Stimulated activated naive CD8-positive, alpha-beta T cell treated with anti-CD3 and anti-CD28 coated beads, Interleukin-15, Interleukin-2, amounts not matched to agents 100 ng/mL and 50 ng/mL, for 24 hours (primary cell): ENCODE measurements at regions not wholly inside any gene's neighbourhood (a gene's known extent, or its start where the extent isn't known, plus 50 kb on each side); places are given as distances from the start of the nearest gene placed in this dataset.
A peak's percentile ranks its signal among the peaks of the same experiment; 100 is the strongest.

ENCODE experiments used
- H3K27ac Mint-ChIP-seq: one replicate; pipeline ENCODE4 v1.8.0; 2021; ENCODE audit warnings: mild to moderate bottlenecking, mixed read lengths
- H3K27me3 Mint-ChIP-seq: one replicate; pipeline ENCODE4 v1.8.0; 2021; ENCODE audit warnings: mixed read lengths
- H3K36me3 Mint-ChIP-seq: one replicate; pipeline ENCODE4 v1.8.0; 2021; ENCODE audit warnings: low read depth, mixed read lengths
- H3K4me1 Mint-ChIP-seq: one replicate; pipeline ENCODE4 v1.8.0; 2021; ENCODE audit warnings: low read depth, mixed read lengths
- H3K4me3 Mint-ChIP-seq: one replicate; pipeline ENCODE4 v1.8.0; 2021; ENCODE audit warnings: mild to moderate bottlenecking, mixed read lengths
- H3K9me3 Mint-ChIP-seq: one replicate; pipeline ENCODE4 v1.8.0; 2021; ENCODE audit warnings: mixed read lengths

- no peaks in the 10 kb centered on the region for H3K36me3 Mint-ChIP-seq
- H3K4me1 Mint-ChIP-seq, result peaks cover 57% of the 10 kb centered on the region
- no peak overlapping the region for H3K4me3 Mint-ChIP-seq
- H3K27me3 Mint-ChIP-seq, result no peaks in the 10 kb centered on the region
- H3K9me3 Mint-ChIP-seq, result peaks cover 5% of the 10 kb centered on the region
- peak overlapping the region; percentile 53 for H3K27ac Mint-ChIP-seq
These were observed 109.8 kb upstream of the RASGRP1 start for GRCh38 chr15:38674448-38674847.

- peaks cover 37% of the 10 kb centered on the region for H3K4me1 Mint-ChIP-seq
- no peak overlapping the region for H3K27ac Mint-ChIP-seq
- no peaks in the 10 kb centered on the region for H3K9me3 Mint-ChIP-seq
- H3K36me3 Mint-ChIP-seq, result no peaks in the 10 kb centered on the region
- no peak overlapping the region for H3K4me3 Mint-ChIP-seq
- no peaks in the 10 kb centered on the region for H3K27me3 Mint-ChIP-seq
These were observed 113.7 kb upstream of the RASGRP1 start for GRCh38 chr15:38678281-38678680.

DNA sequence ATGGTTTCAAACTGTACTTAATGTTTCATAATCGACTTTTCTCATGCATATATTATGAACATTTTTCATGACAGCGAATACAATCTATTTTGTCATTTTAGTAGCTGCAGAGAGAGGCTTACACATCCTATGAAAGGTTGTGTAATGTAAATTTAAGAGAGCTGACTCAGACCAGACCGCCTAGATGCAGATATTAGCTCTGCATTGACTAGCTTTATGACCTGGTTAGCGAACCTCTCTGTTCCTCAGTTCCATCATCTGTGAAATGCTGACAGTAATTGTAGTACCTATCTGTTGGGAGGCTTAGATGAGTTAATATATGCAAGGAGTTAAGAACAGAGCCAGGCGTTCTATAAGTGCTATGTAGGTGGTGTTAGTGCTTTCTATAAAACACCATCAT is 116.2 kb upstream of the RASGRP1 start:
- no peak overlapping the region for H3K4me3 Mint-ChIP-seq
- H3K36me3 Mint-ChIP-seq, result no peaks in the 10 kb centered on the region
- no peaks in the 10 kb centered on the region for H3K27me3 Mint-ChIP-seq
- peak overlapping the region; percentile 40 for H3K27ac Mint-ChIP-seq
- peaks cover 45% of the 10 kb centered on the region for H3K4me1 Mint-ChIP-seq
- no peaks in the 10 kb centered on the region for H3K9me3 Mint-ChIP-seq

- no peak overlapping the region for H3K4me3 Mint-ChIP-seq
These were observed 117.7 kb upstream of the RASGRP1 start for GRCh38 chr15:38682363-38682762.

DNA sequence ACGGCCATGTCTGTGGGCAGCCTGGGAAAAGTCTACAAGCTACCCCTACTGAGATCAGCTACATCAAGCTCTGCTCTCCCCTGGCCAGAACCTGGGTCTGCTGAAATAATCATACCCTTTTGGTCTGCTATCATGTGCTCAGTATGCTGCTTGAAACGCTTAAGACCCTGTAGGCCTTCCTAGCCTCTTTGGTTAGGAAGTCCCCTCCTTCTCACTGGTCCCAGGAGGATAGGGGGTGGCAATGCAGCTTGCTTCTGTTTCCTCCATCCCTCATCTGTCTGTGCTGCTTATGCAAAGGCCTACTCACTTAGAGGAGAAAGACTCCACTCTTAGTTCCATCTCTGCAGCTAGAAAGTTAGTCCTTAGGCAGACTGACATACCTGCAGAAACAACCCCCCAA is 118.2 kb upstream of the RASGRP1 start:
- H3K4me3 Mint-ChIP-seq, result no peak overlapping the region
- no peaks in the 10 kb centered on the region for H3K9me3 Mint-ChIP-seq
- H3K4me1 Mint-ChIP-seq, result peaks cover 64% of the 10 kb centered on the region
- peak overlapping the region; percentile 73 for H3K27ac Mint-ChIP-seq
- no peaks in the 10 kb centered on the region for H3K27me3 Mint-ChIP-seq
- H3K36me3 Mint-ChIP-seq, result no peaks in the 10 kb centered on the region

More at GRCh38 chr15:38682363-38682762, 117.7 kb upstream of the RASGRP1 start:
- Mint-ChIP-seq H3K9me3 (no peaks in the 10 kb centered on the region), H3K36me3 (no peaks in the 10 kb centered on the region), H3K27me3 (no peaks in the 10 kb centered on the region), H3K27ac (peak overlapping the region; percentile 73), H3K4me1 (peaks cover 60% of the 10 kb centered on the region)

DNA sequence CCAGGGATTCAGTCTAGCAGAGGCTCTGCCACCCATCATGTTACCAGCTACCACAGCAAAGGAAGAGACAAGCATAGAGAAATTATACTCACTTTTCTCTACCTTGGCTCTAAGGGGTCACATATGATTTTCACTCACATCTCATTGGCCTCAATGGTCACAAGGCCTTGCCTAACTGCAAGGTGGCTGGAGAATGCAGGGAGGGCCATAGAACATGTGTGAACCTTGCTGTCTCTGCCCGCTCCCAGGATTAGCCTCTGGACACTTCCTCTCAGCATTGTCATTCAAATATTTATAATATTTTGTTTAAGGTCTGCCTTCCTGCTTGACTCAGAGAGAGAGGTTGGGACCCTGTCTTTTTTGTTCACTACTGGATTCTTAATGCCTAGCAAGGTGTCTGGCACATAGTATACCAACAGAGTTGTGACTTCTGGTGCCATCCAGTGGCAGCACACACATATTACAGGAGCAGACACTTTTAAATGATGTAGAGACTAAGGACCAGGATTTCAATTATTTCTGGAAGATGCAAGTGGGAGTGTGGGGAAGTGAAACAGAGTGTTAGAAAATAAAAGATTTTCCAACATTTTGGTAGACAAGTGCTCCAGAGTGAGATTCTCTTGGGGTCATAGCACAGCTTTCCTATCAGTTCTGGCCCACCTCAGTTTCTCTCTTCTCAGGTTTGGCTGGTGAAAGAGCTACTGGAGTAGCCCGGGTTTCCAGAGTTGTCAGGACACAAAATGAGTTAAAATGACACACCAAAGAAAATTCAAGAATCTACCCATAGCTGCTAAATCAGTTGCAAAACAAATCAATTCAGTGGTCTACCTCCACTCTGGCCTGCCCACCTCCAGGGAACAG is 119.0 kb upstream of the RASGRP1 start:
- Mint-ChIP-seq H3K27me3 (no peaks in the 10 kb centered on the region), H3K27ac (peak overlapping the region; percentile 73), H3K36me3 (no peaks in the 10 kb centered on the region), H3K4me3 (no peak overlapping the region), H3K4me1 (peaks cover 72% of the 10 kb centered on the region), H3K9me3 (no peaks in the 10 kb centered on the region)

- no peak overlapping the region for H3K4me3 Mint-ChIP-seq
- no peaks in the 10 kb centered on the region for H3K36me3 Mint-ChIP-seq
- H3K4me1 Mint-ChIP-seq, result peaks cover 81% of the 10 kb centered on the region
- no peaks in the 10 kb centered on the region for H3K27me3 Mint-ChIP-seq
- no peaks in the 10 kb centered on the region for H3K9me3 Mint-ChIP-seq
- peak overlapping the region; percentile 73 for H3K27ac Mint-ChIP-seq
These were observed 119.9 kb upstream of the RASGRP1 start for GRCh38 chr15:38684440-38685010.

- H3K4me3 Mint-ChIP-seq, result peak overlapping the region; percentile 3
- peak overlapping the region; percentile 88 for H3K27ac Mint-ChIP-seq
These were observed 121.2 kb upstream of the RASGRP1 start for GRCh38 chr15:38685686-38686339.

GRCh38 chr15:38687340-38687739 is 122.7 kb upstream of the RASGRP1 start:
- Mint-ChIP-seq H3K4me3 (no peak overlapping the region), H3K9me3 (no peaks in the 10 kb centered on the region), H3K4me1 (peaks cover 98% of the 10 kb centered on the region), H3K36me3 (no peaks in the 10 kb centered on the region), H3K27me3 (no peaks in the 10 kb centered on the region), H3K27ac (peak overlapping the region; percentile 93)

More at GRCh38 chr15:38685686-38686339, 121.2 kb upstream of the RASGRP1 start:
- no peaks in the 10 kb centered on the region for H3K27me3 Mint-ChIP-seq
- H3K9me3 Mint-ChIP-seq, result no peaks in the 10 kb centered on the region
- H3K4me1 Mint-ChIP-seq, result peaks cover 89% of the 10 kb centered on the region
- H3K36me3 Mint-ChIP-seq, result no peaks in the 10 kb centered on the region

DNA sequence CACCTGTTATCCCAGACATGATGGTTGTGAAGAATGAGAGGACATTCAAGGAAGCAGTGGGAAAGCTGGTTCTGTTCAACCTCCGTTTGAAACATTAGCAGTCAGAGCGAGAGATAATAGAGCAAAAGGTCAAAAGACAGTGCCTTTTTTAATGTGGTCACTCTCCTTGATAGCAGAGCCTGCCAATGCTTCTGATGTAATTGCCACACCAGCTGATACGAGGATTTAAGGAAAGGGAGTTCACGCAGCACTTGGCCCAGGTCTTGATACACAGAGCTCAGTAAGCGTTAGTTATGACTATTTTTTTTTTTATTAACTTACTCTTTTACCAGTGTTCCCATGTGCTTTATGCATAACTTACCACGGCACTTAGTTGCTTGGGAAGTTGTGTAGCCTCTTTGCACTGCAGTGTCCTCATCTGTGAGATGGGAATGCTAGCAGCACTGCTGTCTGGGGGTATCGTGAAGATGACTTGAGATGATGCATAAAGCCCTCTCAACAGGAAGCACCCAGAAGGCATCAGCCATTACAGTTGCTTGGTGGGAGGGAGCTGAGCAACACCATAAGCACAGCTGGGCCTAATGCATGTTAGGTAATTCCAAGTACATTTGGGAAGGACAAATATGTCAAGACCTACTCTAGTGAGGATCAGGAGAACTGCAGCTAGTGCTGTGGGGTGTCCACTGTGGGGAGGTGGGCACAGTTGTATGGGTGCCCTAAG is 123.3 kb upstream of the RASGRP1 start:
- Mint-ChIP-seq H3K9me3 (no peaks in the 10 kb centered on the region), H3K27ac (peak overlapping the region; percentile 93), H3K36me3 (no peaks in the 10 kb centered on the region), H3K4me3 (peak overlapping the region; percentile 60), H3K27me3 (no peaks in the 10 kb centered on the region), H3K4me1 (peaks cover 92% of the 10 kb centered on the region)

GRCh38 chr15:38688761-38689160 is 124.1 kb upstream of the RASGRP1 start:
- Mint-ChIP-seq H3K4me1 (peaks cover 83% of the 10 kb centered on the region), H3K36me3 (no peaks in the 10 kb centered on the region), H3K27ac (peak overlapping the region; percentile 93), H3K4me3 (peak overlapping the region; percentile 60), H3K27me3 (no peaks in the 10 kb centered on the region), H3K9me3 (no peaks in the 10 kb centered on the region)

- H3K4me3 Mint-ChIP-seq, result no peak overlapping the region
- H3K27me3 Mint-ChIP-seq, result no peaks in the 10 kb centered on the region
- peak overlapping the region; percentile 93 for H3K27ac Mint-ChIP-seq
- H3K4me1 Mint-ChIP-seq, result peaks cover 80% of the 10 kb centered on the region
- H3K36me3 Mint-ChIP-seq, result no peaks in the 10 kb centered on the region
- no peaks in the 10 kb centered on the region for H3K9me3 Mint-ChIP-seq
These were observed 124.9 kb upstream of the RASGRP1 start for GRCh38 chr15:38689522-38689921.

DNA sequence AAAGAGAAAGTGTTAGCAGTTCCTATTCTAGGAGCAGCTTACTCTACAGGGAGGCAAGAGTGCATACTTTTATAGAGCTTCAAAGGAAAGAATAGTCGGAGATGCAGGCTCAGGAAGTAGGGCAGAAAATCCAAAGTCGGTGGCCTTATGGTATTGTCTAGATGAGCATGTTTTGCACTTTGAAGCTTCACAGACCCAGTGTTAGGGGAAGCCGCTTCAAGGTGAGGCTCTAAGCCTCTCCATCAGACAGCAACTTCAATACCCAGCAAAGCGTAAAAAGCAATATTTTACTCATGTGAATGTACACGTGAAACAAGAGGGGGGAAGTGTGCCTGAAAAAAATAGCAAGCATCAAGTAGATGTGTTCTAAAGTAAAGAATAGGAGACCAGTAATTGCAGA is 125.6 kb upstream of the RASGRP1 start:
- Mint-ChIP-seq H3K27me3 (no peaks in the 10 kb centered on the region), H3K4me1 (peaks cover 75% of the 10 kb centered on the region), H3K36me3 (no peaks in the 10 kb centered on the region), H3K4me3 (no peak overlapping the region), H3K27ac (peak overlapping the region; percentile 46), H3K9me3 (no peaks in the 10 kb centered on the region)

DNA sequence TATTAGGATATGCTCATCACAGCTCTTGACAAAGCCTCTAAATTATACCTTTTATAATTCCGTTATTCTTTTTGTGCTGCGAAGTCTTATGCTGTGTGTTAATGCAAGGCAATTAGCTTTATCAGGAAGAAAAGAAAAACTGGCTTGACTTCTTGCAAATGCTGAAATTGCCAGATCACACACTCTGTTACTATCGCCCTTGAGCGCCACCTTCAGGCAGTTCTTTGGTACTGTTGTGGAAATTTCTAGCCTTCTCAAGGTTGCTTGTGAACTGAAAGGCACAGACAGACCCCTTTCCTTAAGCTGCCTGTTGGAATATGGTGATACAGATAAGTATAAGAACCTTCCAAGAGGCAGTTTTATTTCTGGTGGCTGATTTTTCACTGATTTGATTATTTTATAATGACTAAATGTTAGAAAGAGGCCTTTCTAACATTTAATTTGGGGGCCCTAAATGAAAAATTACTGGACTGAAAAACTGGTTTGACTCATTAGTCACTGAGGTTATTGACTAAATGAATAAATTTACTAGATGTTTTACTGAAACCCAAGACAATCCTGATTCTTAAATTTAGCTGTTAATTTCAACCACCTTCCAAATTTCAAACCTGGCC is 126.2 kb upstream of the RASGRP1 start:
- H3K4me1 Mint-ChIP-seq, result peaks cover 75% of the 10 kb centered on the region
- no peak overlapping the region for H3K4me3 Mint-ChIP-seq
- H3K9me3 Mint-ChIP-seq, result no peaks in the 10 kb centered on the region
- H3K27me3 Mint-ChIP-seq, result no peaks in the 10 kb centered on the region
- H3K27ac Mint-ChIP-seq, result peak overlapping the region; percentile 53
- no peaks in the 10 kb centered on the region for H3K36me3 Mint-ChIP-seq
